Thyroid gland (tissue), 4 donors: ENCODE measurements at regions not wholly inside any gene's neighbourhood (a gene's known extent, or its start where the extent isn't known, plus 50 kb on each side); places are given as distances from the start of the nearest gene placed in this dataset. TPM values are rescaled to one million over a fixed set of nuclear protein-coding genes. Genes with fewer than 3 reads are reported as not detected.

Experiments
- DNase-seq, 2 donors: peaks; one replicate each; pipeline ENCODE4 v3.0.0-alpha.2; 2019
- H3K27ac ChIP-seq, 3 donors: fragments of 200-600 bp; sonication (generic); 1 replicate in 2 of 3; 2 replicates in 1 of 3; pipeline ENCODE4 v1.5.1; 2016 to 2019; ENCODE audit warnings: mild to moderate bottlenecking in 1 of 3, moderate library complexity in 1 of 3
- H3K27me3 ChIP-seq: fragments of 200-600 bp; sonication (generic); one replicate; pipeline ENCODE4 v1.5.1; 2019
- H3K36me3 ChIP-seq, 2 donors: fragments of 200-600 bp; sonication (generic); one replicate each; pipeline ENCODE4 v1.5.1; 2016 to 2019
- H3K4me1 ChIP-seq, 2 donors: fragments of 200-600 bp; sonication (generic); one replicate each; pipeline ENCODE4 v1.5.1; 2017 to 2019
- H3K4me3 ChIP-seq, 3 donors: fragments of 200-600 bp; sonication (generic); replicated peaks in 1 of 3; 1 replicate in 2 of 3; 2 replicates in 1 of 3; pipeline ENCODE4 v1.5.1; 2016; ENCODE audit warnings: mild to moderate bottlenecking in 1 of 3
- H3K9me3 ChIP-seq: fragments of 200-600 bp; sonication (generic); one replicate; pipeline ENCODE4 v1.5.1; 2017
- CTCF ChIP-seq, 6 experiments: fragments of 200-600 bp in 3 of 6; fragments of 450-650 bp in 3 of 6; sonication (generic) in 3 of 6; IDR thresholded peaks; one replicate each; pipeline ENCODE4 v1.5.1; 2016 to 2019; ENCODE audit warnings: antibody characterized with exemption in 6 of 6, mild to moderate bottlenecking in 2 of 6, inconsistent platforms in 1 of 6, moderate library complexity in 1 of 6
- POLR2A ChIP-seq, 2 donors: fragments of 450-650 bp; IDR thresholded peaks; one replicate each; pipeline ENCODE4 v1.6.1; 2017; ENCODE audit warnings: antibody characterized with exemption in 2 of 2, mild to moderate bottlenecking in 2 of 2, moderate library complexity in 1 of 2
- WGBS, 2 donors: methylation state at CpG; one replicate each; pipeline ENCODE4 v1.1.5; 2017; 5-methylcytosine and 5-hydroxymethylcytosine counted together
- intact Hi-C: fragments of 100-400 bp; cut with DNase I; formaldehyde crosslinking; loops from one replicate; pipeline ENCODE4 v1.15.1; 2023
- small RNA-seq: library from RNA; depleted of rRNA; stranded (forward); fragments of <200 nt; gene quantifications from one replicate; pipeline ENCODE3, GENCODE V24; 2016

- Histone ChIP-seq H3K4me1 (no peaks in the 10 kb centered on the region), H3K36me3 (no peaks in the 10 kb centered on the region), H3K27me3 (no peaks in the 10 kb centered on the region), H3K27ac (no peak overlapping the region), H3K4me3 (no peak overlapping the region), H3K9me3 (no peaks in the 10 kb centered on the region)
- TF ChIP-seq POLR2A (IDR thresholded peaks at IDR 0.05), result no peak
- no peak for TF ChIP-seq CTCF (IDR thresholded peaks at IDR 0.05)
- DNase-seq, result no peak
- 59 to 61% methylated on average over 3 to 5 of the region's 5 CpGs for WGBS, 2 donors
- intact Hi-C loops, result no loop called here
These were observed 50.0 kb upstream of the ZNF716 start for GRCh38 chr7:57399972-57400371.

Small RNA genes in the stretch of these regions (small RNA-seq; reads per million reads assigned to genes)
- gene RNU7-157P, result not detected
